SH-SY5Y (cell line): ENCODE measurements at regions not wholly inside any gene's neighbourhood (a gene's known extent, or its start where the extent isn't known, plus 50 kb on each side); places are given as distances from the start of the nearest gene placed in this dataset.

ENCODE experiments used
- GATA2 ChIP-seq: IDR thresholded peaks from 2 replicates; pipeline ENCODE4 v1.6.1; 2011; ENCODE audit warnings: mild to moderate bottlenecking, low read depth, low read length
- GATA3 ChIP-seq: IDR thresholded peaks from 2 replicates; pipeline ENCODE4 v1.6.1; 2011; ENCODE audit warnings: low read depth, mild to moderate bottlenecking, low read length, moderate library complexity

DNA sequence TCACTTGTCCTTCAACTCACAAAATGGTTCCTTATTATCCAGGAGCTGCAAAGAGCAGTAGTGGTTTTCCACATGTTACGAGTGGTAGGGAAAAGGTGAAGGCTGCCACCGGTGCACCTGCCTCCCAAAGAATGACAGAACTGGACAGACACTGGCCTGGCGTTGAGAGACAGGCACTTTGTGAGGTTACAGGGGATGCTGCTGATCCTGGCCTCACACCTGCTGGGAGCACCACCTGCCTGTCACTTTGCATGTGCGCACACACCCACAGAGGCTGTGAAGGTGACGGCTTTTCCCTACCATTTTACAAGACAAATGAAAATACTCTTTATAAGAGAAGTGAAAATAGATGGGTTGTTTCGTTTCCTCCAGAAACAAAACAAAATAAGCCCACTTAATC lies 175.3 kb upstream of the B3GAT1 start:
- TF ChIP-seq GATA2 (no peak), GATA3 (no peak)
